DMS53 (cell line): ENCODE measurements at regions not wholly inside any gene's neighbourhood (a gene's known extent, or its start where the extent isn't known, plus 50 kb on each side); places are given as distances from the start of the nearest gene placed in this dataset.
"Not testable (repeated sequence)": the region's sequence is repeated elsewhere in the genome, so short reads cannot be mapped to it uniquely, and the experiment has no call there.

ENCODE experiments used
- DNase-seq: peaks from one replicate; lab custom pipeline; 2025; lab: John Stamatoyannopoulos, UW

DNA sequence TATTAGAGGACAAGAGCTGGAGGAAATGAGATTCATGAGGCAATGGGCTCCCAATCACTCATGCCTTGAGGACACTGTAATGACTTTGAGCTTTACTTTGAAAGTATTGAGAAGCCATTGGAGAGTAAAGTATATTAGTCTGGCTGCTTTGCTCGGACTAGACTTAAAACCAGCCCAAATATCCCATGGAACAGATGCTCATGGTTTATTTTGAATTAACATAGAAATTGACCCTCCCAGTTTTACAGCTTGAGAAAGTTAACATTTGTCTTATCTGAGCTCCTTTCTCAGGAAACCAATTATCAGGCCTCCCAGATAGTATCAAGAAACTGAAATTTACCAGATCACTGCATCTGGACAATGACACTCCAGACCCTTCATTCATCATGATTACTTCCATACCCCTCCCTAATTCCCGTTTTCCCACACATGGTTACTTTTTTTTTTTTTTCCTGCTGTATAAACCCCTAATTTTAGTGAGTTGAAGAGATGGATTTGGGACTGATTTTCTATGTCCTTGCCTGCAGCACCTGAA, 270.8 kb upstream of the SMIM30 start:
- no peak for DNase-seq

DNA sequence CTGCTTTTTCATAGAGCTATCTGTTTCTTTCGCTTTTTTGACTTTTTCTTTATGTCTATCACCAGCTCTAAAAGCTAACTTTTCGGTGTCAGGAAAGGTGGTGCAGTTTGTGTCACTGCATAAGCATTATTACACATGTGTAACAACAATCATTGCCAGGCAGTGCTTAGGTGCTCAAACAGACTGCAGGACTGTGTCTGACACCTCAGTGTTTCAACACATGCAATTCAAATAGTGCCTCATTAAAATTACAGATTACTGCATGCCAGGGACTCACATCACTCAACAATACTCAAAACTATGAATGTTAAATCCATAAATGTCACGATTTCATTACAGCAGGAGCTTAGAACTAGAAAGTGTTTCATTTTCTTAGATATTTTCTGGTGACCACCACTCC, 265.3 kb upstream of the SMIM30 start:
- no peak for DNase-seq

DNA sequence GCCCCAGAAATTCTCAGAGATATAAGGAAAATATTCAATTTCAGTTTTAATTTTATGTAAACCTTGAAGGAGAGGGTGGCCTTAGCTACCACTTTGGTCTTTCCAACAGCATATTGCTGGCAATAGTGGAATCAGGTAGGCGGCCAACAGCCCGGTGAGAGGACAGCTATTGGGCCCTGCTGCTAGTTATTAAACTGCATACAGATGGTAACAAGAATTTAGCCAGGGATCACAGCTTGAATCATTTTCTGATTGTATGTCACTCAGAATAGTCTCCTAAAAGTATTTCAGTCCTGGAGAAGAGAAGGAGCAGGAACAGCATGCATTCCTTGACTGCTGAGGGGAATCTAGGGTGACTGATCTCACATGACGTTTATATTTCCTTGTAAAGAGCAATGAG, 261.4 kb upstream of the SMIM30 start:
- DNase-seq: no peak

DNA sequence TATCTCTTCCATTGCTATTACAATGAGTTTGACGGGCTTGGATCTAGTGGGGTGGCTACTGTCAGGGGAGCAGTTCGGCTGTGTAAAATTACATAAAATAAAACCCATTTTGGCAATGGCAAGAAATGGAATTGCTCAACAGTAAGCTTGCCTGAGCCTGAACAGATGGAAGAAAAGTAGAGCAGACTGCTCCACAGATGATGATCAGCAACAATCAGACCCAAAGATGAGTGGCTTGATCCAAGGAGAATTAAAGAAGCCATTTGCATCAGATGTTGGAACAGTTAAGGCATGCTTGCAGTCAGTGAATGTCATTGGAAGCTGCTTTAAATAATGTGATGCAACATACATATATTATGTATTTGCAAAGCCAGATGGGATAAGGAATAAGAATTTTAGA, 256.6 kb upstream of the SMIM30 start:
- DNase-seq: no peak

DNA sequence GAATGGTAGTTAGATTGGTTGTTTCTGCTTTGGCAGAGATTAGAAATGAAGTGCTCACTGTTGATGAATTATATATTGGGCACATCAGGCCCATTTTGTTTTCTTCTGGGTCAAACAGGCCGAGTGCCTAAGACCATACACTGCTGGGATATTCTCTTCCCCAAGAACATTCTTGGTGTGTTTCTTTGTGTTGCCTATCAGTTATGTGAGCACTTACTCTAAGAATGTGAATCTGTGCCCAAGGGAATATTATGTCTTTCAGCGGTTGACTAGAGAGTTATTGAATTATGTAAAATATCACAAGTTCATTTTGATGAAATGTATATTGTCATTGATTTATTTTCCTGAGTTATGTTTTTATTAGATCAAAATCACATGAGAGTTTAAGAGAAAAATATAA, 255.5 kb upstream of the SMIM30 start:
- no peak for DNase-seq

DNA sequence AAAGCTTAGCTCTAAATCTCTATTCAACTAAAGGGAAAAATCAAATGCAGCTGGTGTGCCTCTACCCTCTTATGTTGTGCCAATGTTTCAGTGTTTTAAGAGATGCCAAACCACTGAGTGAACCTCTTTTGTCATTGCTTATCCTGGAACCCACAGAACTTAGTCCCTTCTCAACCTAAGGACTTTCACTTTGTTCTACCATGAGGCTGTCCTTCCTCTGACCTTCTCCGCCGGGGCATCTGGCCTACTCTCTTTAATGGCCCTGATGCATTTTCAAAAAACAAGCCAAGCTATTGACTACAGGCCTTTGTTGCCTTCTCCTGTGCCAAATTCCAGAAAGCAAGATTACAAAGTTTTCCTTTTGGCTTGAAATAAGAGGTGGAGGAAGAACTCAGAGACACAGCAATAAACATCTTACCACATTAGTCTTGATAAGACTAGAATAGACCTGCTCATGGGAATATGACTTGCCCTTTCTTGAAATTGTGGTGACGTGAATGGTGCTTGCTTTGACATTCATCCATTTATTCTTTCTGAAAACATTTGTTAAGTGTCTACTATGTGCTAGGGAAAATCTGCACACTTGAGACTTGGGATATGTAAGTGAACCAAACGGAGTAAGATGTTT, 253.2 kb upstream of the SMIM30 start:
- no peak for DNase-seq

DNA sequence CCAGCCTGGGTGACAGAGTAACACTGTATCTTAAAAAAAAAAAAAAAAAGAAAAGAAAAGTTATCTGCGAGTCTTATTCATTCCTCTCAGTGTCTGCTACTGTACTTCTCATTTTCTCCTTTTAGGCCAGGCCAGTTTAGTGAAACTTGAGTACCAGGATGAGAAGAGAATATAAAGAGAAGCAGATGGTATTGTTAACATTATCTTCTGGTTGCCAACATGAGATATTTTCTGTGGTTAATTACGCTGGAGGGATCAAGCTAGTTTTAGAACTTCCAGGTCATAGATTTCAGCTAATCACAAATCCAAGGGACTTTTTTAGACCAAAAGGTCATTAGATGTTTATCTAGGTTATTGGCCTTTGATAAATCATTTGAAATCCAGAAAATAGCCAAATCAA, 252.6 kb upstream of the SMIM30 start:
- DNase-seq: no peak

DNA sequence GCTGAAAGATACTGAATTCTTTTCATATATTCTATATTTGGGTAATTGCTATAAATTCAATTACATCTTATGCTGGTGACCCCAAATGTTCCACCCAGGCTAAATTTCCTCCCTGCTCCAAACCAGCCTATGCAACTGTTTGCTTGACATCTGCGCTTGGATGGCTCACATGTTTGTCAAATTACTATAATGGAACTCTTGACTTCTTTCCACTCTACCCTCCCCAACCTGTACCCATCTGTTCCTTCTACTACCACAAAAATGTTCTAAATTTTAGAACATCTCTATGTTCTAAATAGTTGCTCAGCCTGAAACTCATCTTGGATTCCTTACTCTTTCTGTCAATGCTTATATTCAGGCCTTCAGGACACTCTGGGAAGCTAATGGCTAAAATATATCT, 249.9 kb upstream of the SMIM30 start:
- no peak for DNase-seq

DNA sequence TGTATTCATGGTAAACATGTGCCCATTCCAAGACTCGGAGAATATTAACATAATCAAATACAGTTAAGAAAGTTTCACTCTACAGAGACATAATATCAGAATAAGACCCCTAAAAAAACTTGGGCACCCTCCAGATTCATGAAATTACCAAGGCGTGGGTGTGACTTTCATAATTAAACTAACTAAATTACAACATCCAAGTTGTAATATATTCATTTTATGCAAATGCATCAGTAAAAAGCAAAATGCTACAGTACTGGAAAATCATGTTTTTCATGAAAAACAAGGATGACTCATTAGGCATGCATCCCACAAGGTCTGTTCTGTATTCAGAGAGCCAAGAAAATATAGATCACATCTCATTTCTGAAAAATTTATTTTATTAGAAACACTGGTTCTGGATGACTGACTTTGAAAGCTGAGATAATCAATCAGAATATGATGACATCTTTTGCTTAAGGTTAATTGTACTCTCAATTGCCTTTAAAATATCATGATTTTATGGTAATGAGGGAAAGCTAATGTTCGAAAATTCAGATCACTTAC, 248.8 kb upstream of the SMIM30 start:
- DNase-seq: peak; percentile 10

DNA sequence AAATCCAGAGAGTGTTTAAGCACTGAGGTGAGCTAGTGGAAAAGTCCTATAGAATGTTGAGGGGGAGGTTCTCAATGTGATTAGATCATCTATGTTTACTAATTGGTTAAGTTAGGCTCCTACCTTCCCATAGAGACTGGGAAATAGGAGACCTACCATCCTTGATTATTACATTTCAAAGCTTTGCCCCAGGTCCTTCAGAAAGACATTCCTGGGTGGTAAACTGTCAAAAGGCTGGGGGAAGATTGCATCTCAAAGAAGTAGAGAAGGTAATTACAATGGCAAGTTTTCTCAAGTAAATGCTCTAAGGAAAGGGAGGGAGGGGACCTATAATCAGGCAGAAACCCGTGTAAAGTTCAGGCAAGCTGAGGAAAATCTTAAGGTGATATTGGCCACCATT, 247.8 kb upstream of the SMIM30 start:
- DNase-seq: no peak

DNA sequence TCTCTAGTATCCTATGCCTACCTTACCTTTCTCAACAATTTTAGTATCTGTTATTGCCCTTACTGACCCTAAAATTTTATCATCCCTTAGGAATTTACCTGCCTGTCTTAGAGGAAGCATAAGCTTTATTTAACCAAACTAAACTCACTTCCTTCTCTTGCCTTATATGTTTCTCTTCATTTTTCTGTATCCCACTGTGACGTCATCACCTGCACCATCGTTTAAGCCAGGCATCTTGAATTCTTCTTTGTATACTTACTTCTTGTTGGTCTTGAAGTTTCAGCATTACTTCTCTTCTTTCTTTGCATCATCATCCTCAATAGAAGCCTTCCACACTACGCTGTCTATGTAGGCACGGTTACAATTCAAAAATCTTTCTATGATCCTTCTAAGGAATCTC, 231.0 kb upstream of the SMIM30 start:
- no peak for DNase-seq

DNA sequence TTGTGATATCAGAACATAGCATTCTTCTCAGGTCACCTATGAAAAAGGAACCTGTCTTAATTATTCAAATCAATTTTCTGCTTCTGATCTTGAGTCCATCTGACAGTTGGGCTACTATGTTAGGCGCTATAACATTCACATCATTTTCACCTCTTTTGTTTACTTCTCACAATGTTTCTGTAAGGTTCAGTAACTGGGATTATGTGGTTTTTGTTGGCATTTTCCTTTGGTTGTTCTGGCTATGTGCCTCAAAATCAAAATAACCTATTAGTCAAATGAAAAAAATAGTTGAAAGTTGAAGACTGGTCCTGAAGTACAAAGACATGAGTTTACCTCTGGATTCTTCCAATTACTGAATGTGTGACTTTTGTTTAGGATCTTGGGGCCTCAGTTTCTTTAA, 221.3 kb upstream of the SMIM30 start:
- no peak for DNase-seq

DNA sequence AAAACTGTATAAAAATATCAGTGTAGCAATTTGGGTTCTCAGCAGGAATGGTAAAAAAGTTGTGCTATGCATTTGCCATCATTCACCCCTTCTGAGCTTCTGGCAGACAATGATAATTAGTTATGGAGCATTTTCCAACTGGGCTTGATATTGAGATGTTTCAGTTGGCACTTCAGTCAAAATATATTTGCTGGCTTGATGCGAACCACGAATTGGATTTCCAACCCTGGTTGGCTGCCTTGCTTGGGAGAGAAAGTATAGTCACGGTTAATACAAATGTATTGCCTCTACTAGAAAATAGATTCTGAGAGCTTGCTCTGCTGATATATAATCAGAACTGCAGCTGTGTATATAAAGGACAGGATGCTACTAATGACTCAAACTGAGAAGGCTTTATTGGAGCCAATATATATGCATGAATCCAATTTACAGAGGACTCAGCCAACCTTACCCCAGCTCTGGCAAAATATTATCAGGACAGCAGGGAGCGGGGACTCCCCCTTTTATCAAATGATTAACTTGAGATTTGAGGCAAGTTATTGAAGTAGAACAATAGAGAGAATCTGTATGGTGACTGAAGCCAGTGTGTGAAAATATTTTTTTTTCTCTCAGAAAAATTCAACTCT, 219.8 kb upstream of the SMIM30 start:
- DNase-seq: no peak

DNA sequence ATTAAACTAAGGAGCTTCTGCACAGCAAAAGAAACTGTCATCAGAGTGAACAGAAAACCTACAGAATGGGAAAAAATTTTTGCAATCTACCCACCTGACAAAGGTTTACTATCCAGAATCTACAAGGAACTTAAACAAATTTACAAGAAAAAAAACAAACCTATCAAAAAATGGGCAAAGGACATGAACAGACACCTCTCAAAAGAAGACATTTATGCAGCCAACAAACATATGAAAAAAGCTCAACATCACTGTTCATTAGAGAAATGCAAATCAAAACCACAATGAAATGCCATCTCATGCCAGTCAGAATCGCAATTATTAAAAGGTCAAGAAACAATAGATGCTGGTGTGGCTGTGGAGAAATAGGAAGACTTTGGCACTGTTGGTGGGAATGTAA, 218.5 kb upstream of the SMIM30 start:
- DNase-seq: not testable (repeated sequence)

DNA sequence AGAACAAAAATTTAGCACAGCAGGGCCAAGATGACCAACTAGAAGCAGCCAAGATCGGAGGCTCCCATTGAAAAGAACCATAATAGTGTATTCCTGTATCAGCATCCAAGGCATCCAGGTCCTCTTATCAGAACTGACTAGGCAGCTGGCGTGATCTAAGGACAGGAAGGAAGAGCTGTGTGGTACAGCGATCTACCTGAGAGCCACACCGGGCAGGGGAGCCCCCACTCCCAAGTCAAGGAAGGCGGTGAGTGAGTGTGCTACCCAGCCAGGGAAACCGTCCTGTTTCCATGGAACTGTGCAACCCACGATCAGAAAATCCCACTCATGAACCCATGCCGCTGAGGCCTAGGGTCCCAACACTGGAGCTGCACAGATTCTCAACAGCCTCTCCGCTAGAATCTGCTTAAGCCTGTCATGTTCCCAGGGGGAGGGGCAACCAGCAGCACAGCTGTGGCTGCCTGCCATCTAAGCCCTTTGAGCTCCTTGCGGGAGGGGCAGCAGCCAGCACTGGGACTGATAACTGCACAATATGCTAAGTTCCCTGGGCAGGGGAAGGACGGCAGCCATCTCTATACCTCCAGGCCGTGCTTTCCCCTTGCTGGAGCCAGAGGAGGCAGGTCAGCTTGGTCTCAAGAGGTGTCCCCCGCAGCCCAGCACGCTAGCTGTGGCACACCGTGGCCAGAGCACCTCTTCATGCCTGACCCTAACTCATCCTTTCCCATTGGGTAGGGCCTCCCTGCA, 213.0 kb upstream of the SMIM30 start:
- DNase-seq: no peak

DNA sequence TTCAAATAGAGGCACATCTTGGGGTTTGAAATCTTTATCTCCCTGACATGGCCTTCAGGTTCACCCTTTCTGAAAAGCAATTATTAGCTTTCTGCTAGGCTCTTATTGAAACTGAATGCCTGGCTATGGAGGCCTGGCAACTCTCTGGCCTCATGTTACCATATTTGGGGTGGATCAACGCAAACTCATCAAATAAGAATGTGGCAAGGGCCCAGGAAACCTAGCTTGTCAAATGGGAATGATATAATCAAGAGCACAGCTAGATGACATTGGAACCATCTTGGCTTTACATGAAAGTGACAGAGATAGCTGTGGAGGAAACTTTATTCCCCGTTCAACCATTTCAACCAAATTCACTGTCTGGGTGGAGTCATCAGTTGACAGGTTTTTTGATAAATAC, 202.8 kb upstream of the SMIM30 start:
- DNase-seq: no peak

DNA sequence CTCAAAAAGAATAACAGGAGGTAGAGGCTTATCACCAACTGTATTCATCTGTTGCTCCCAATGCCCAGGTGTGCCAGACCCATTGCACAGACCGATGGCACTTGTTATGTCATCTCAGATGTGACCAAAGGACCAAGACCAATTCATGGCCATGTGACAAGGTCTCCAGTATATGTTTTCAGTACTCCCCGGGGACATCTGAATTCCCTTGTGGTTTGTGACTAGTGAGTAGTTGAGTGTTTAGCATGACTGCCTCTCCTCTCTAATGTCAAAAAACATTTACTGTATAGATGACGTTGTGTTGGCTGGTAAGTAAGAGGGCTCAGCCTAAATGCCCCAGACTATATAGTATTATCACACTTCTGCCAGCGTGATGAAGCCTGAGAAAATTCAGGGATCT, 202.1 kb upstream of the SMIM30 start:
- DNase-seq: no peak

DNA sequence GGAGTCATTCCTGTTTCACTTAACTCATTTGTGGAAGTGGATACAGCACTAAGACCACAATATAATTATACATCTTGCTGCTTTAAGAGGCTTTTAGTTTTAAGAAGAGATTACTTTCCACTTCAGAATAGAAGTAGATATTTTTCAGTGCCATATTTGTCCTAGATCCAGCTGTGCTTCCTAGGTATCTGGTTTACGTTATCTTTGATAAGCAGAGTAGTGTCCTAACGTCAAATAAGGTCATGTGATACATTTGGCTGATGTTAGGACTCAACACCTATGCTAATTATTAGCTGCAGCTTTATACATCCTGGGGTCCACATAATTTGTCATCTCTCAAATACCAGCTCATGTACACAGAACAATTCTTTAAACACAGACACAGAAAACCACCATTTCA, 196.2 kb upstream of the SMIM30 start:
- no peak for DNase-seq

DNA sequence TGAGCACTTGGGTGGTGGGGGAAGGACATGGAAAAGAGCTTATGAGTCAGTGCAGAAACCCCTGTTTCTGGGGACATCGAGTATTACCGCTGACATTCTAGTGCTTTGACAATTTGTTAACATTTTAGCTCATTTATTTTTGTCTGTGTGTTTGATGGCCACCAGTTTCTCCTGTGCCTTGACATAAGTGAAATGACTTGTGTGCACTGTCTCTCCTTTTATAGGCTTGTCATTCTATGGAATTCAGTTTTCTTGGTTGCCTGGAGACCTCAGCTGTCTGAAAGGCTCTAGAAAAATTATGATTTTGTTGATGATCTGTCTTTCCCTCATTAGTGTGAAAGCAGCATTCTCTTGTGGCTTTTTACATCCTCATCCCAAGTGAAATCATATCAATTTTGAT, 190.0 kb upstream of the SMIM30 start:
- DNase-seq: no peak

DNA sequence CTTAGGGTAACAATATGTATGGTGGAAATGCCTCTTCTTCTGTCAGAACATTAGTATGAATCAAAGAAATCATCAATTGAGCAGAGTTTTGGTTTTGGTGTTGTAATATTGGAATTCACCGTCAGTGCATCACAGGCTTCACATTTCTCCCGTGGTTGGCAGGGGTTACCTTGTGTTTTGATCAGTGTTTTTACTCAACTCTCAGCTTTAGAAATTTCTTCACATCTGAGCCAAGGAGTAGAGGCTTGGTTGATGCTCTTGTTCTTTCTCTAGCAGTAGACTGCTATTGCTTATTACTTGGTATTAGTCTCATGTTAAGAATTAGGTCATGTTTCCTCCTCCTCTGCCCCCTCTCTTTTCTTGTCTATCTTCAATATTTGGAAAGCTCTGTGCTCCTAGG, 188.8 kb upstream of the SMIM30 start:
- no peak for DNase-seq

DNA sequence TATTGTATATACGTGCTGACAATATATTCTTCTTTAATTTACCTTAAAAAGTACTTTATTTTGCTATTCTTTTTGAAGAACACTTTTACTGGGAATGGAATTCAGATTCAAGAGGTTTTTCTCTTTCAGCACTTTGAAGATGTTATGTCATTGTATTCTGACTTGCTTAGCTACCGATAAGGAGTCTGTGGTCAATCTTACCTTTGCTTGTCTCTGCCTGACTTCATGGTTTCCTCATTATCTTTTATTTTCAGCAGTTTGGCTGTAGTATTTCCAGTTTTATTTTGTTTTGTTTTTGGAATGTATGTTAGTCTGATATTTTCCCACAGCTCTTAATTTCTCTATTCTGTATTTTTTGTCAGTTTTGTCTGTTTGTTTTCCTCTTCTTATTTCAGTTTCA, 187.9 kb upstream of the SMIM30 start:
- DNase-seq: no peak

DNA sequence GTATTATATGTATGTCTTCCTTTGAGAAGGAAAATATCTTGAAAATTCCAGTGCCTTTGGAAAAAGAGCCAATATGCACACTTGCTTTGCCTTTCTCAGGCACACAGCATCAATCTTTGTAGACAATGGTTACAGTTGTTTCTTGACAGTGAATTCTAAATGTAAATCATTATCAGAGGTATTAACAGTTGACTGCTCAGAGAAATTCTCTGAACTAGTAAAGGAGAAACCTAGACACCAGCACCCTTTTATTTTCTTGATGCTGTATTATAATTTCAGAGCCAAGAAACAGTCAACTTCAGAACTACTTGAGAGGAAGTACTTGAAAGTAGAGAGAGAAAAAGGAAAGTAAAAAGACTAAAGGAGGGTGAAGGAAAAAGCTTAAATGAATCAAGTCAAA, 185.8 kb upstream of the SMIM30 start:
- DNase-seq: no peak

DNA sequence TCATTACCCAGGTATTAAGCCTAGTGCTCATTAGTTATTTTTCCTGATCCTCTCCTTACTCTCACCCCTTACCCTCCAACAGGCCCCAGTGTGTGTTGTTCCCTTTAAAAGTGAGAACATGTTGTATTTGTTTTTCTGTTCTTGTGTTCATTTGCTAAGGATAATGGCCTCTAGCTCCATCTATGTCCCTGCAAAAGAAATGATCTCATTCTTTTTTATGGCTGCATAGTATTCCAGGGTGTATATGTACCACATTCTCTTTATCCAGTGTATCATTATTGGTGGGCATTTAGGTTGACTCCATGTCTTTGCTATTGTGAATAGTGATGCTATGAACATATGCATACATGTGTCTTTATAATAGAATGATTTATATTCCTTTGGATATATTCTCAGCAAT, 185.0 kb upstream of the SMIM30 start:
- DNase-seq: not testable (repeated sequence)
